GM12872 (cell line): ENCODE measurements at regions not wholly inside any gene's neighbourhood (a gene's known extent, or its start where the extent isn't known, plus 50 kb on each side); places are given as distances from the start of the nearest gene placed in this dataset.

Experiments
- TF ChIP-seq, protein P1 (sequence below): IDR thresholded peaks from 3 replicates; pipeline ENCODE4 v1.5.1; 2011; ENCODE audit warnings: low read depth, mild to moderate bottlenecking, low read length, moderate library complexity; ENCODE audit not compliant: insufficient read depth

DNA sequence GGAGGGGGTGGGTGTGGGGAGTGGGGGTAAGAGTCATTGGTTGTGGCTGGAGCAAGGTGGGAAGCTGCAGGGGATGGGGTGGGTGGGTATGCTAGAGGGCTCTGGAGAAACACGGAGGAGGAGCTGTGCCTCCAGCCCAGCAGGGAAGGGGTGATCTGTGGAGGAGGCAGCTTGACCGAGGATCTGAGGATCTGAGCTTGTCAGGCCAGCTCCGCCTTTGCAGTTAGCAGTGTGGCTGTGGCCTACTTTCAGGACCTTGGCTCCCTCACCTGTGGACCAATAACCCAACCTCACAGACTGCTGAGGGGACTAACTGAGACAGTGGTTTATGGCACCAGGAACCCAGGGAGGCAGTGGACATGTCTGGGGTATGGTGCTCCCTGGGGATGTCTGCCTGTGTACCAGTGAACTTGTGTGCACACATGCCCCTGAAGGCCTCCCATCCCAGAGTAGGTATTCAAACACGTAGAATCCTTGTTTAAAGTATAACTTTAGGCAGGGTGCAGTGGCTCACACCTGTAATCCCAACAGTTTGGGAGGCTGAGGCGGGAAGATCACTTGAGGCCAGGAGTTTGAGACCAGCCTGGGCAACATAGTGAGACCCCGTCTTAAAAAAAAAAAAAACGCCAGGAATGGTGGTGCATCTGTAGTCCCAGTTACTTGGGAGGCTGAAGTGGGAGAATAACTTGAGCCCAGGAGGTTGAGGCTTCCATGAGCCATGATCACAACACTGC is 52.5 kb upstream of the LINGO1 start:
- TF ChIP-seq, protein P1, sequence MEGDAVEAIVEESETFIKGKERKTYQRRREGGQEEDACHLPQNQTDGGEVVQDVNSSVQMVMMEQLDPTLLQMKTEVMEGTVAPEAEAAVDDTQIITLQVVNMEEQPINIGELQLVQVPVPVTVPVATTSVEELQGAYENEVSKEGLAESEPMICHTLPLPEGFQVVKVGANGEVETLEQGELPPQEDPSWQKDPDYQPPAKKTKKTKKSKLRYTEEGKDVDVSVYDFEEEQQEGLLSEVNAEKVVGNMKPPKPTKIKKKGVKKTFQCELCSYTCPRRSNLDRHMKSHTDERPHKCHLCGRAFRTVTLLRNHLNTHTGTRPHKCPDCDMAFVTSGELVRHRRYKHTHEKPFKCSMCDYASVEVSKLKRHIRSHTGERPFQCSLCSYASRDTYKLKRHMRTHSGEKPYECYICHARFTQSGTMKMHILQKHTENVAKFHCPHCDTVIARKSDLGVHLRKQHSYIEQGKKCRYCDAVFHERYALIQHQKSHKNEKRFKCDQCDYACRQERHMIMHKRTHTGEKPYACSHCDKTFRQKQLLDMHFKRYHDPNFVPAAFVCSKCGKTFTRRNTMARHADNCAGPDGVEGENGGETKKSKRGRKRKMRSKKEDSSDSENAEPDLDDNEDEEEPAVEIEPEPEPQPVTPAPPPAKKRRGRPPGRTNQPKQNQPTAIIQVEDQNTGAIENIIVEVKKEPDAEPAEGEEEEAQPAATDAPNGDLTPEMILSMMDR = no peak

DNA sequence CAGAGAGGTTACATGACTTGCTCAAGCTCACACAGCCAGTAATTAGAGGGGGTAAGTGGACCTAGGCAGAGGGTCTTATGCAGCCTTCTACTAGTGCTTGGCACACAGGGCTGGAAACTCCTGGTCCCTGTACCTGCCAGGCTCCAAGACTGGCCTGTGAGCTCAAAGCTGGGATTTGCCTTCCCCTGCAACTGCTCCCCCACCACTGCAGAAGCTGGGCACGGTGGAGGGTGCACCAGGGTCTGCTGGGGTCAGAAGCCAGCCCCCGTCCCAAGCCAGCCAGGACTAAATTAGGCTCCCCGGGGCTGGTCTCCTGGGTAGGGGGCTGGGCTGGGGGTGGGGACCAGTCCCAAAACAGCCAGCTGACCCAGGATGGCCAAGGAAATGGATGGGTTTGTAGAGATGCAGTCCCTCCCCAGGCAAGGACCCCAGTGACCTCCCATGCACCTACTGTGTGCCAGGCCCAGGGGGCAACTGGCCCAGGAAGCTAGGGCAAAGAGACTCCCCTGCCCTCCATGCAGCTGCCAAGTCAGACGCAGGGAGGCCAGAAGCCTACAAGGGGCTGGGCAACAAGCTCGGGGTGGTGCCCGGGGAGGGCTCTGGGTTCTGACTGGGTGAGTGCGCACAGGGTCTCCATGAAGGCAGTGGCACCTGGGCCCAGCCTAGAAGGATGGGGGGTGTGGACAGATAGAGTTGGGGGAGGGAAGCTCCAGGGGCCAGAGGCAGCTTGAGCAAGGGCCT is 51.8 kb upstream of the LINGO1 start:
- TF ChIP-seq, protein P1 = no peak

DNA sequence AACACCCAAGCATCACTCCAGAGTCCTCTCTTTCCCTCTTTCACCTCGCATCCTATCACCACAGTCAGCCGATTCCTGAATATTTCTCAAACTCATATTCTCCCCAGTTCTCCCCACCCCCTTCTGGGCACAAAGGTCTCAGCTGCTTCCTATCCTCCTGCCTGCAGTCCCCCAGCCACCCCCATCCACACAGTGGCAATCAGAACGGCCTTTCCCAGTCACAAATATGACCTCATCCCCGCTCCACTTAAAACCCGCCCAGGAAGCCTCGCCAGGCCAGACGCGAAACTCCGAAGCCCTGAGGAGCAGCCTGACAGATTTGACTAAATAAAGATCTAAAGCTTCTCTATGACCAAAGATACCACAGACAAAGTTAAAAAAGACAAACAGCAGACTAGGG is 49.9 kb upstream of the LINGO1 start:
- TF ChIP-seq, protein P1 = no peak
